ENCODE measurements at regions not wholly inside any gene's neighbourhood (a gene's known extent, or its start where the extent isn't known, plus 50 kb on each side); places are given as distances from the start of the nearest gene placed in this dataset.

- DNase-seq (ENCODE audit: low spot score), result no peak
These were observed 259.5 kb downstream of the BRD1 start for GRCh38 chr22:49567899-49568750.

GRCh38 chr22:49566693-49567092 is 261.0 kb downstream of the BRD1 start:
- no peak for DNase-seq (ENCODE audit: low spot score)

- DNase-seq (ENCODE audit: low spot score), result no peak
These were observed 261.5 kb downstream of the BRD1 start for GRCh38 chr22:49566141-49566541.

- no peak for DNase-seq (ENCODE audit: low spot score)
These were observed 262.2 kb downstream of the BRD1 start for GRCh38 chr22:49565516-49565855.

GRCh38 chr22:49564666-49565515 is 262.8 kb downstream of the BRD1 start:
- DNase-seq (ENCODE audit: low spot score), result no peak

- no peak for DNase-seq (ENCODE audit: low spot score)
These were observed 263.6 kb downstream of the BRD1 start for GRCh38 chr22:49564054-49564453.

- DNase-seq (ENCODE audit: low spot score), result no peak
These were observed 264.9 kb downstream of the BRD1 start for GRCh38 chr22:49562685-49563249.

GRCh38 chr22:49561976-49562375 is 265.7 kb downstream of the BRD1 start:
- no peak for DNase-seq (ENCODE audit: low spot score)

- DNase-seq (ENCODE audit: low spot score), result no peak
These were observed 266.3 kb downstream of the BRD1 start for GRCh38 chr22:49561338-49561737.

GRCh38 chr22:49555526-49555925 is 272.1 kb downstream of the BRD1 start:
- no peak for DNase-seq (ENCODE audit: low spot score)

GRCh38 chr22:49554741-49555140 is 272.9 kb downstream of the BRD1 start:
- no peak for DNase-seq (ENCODE audit: low spot score)

- DNase-seq (ENCODE audit: low spot score), result no peak
These were observed 273.4 kb downstream of the BRD1 start for GRCh38 chr22:49554296-49554625.

- DNase-seq (ENCODE audit: low spot score), result no peak
These were observed 274.0 kb downstream of the BRD1 start for GRCh38 chr22:49553518-49554295.

- DNase-seq (ENCODE audit: low spot score), result no peak
These were observed 274.6 kb downstream of the BRD1 start for GRCh38 chr22:49553076-49553475.

GRCh38 chr22:49551897-49552614 is 275.6 kb downstream of the BRD1 start:
- DNase-seq (ENCODE audit: low spot score), result no peak

GRCh38 chr22:49551446-49551845 is 276.2 kb downstream of the BRD1 start:
- no peak for DNase-seq (ENCODE audit: low spot score)

- no peak for DNase-seq (ENCODE audit: low spot score)
These were observed 276.8 kb downstream of the BRD1 start for GRCh38 chr22:49550766-49551362.

- DNase-seq (ENCODE audit: low spot score), result no peak
These were observed 277.6 kb downstream of the BRD1 start for GRCh38 chr22:49550141-49550430.

GRCh38 chr22:49549256-49550140 is 278.2 kb downstream of the BRD1 start:
- no peak for DNase-seq (ENCODE audit: low spot score)
